KOPT-K1 (cell line): ENCODE measurements at regions not wholly inside any gene's neighbourhood (a gene's known extent, or its start where the extent isn't known, plus 50 kb on each side); places are given as distances from the start of the nearest gene placed in this dataset.
"Not testable (repeated sequence)": the region's sequence is repeated elsewhere in the genome, so short reads cannot be mapped to it uniquely, and the experiment has no call there.

Experiments used
- H3K27ac ChIP-seq: fragments of 200-600 bp; sonication (generic); 2 replicates; pipeline ENCODE4 v1.5.1; 2016; ENCODE audit warnings: antibody characterized with exemption, mild to moderate bottlenecking, low read depth, low read length; ENCODE audit not compliant: poor library complexity, severe bottlenecking
- H3K36me3 ChIP-seq: fragments of 200-600 bp; sonication (generic); 2 replicates; pipeline ENCODE4 v1.5.1; 2017; ENCODE audit warnings: antibody characterized with exemption, mild to moderate bottlenecking, low read length, moderate library complexity; ENCODE audit not compliant: insufficient read depth
- H3K9me3 ChIP-seq: fragments of 200-600 bp; sonication (generic); 2 replicates; pipeline ENCODE4 v1.5.1; 2017; ENCODE audit warnings: antibody characterized with exemption, low read length, mild to moderate bottlenecking; ENCODE audit not compliant: insufficient read depth, poor library complexity, severe bottlenecking

DNA sequence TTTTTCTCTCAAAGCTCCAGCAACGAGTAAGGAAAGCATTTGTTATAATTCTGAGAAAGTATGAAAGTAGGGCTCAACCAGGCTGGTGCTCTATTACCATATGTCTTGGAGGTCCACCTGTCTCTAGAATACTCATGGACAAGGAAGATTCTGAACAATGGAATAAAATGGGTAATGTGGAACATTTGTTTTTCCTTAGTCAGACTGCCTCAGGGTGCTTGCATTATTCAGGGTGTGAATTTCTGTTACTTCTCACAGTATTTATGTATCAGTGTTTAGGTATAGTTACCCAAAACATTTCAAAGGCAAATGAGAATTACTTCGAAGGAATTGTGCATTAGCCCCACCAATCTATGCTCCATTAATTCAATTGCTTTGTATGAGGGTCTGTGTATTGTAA lies 586.2 kb upstream of the CITED2 start:
- Histone ChIP-seq H3K27ac (no peak overlapping the region), H3K9me3 (no peaks in the 10 kb centered on the region), H3K36me3 (no peaks in the 10 kb centered on the region)

DNA sequence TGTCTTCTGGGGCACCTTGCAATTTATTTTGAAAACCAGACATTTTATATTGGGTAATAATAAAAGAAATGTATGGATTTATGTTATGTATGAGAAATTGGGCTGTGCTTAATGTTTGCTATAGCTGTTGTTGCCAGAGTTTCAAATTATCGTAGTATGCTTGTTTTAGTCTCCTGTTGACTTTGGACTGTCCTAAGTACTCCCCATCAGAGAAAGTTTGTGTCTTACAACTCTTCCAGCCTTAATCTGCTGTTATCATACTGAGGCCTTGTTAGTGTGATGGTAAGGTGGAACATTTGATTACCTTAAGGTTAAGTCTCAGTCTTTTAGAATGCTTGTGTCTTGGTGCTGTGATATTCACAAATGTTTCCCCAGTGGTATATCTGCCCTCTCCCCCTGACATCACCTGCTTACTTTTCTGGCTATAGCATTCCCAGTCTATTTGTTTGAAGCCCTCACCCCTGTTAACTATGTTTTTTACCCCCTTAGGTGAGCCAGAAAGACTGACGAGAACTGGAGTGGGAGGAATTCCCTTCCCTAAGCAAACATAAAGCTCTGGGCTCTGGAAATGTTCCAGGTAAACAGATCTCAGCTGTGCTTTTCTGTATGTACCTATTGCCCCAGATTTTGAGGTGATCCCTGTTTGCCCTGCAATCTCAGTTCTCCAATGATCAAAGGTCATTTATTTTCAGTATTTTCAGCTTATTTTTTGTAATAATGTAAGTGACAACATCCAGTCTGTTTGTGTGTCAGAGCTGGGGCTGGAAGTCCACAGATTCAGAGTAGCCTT lies 581.1 kb upstream of the CITED2 start:
- Histone ChIP-seq H3K9me3 (no peaks in the 10 kb centered on the region), H3K36me3 (no peaks in the 10 kb centered on the region), H3K27ac (no peak overlapping the region)

DNA sequence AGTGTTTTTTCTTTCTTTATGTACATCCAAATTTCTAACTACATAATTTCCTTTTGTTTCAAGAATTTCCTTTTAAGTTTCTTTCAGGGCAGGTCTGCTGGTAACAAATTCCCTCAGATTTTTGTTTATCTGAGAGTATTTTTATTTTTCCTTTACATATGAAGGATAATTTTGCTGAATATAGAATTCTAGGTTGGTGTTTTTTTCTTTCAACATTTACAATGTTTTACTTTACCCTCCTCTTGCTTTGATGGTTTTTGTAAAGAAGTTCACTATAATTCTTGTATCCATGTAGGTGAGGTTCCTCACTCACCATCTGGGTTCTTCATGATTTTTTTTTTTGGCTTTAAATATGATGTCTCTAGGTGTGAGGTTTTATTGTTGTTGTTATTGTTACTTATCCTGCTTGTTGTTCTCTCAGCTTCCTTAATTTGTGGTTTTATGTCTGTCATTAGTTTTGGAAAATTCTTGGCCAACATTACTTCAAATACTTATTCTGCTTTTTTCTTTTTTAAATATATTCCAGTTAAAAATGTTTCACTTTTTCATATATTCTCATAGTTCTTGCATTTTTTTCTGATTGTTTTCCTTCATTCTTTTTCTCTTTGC lies 580.1 kb upstream of the CITED2 start:
- no peak overlapping the region for H3K27ac ChIP-seq
- no peaks in the 10 kb centered on the region for H3K9me3 ChIP-seq
- H3K36me3 ChIP-seq: no peaks in the 10 kb centered on the region

DNA sequence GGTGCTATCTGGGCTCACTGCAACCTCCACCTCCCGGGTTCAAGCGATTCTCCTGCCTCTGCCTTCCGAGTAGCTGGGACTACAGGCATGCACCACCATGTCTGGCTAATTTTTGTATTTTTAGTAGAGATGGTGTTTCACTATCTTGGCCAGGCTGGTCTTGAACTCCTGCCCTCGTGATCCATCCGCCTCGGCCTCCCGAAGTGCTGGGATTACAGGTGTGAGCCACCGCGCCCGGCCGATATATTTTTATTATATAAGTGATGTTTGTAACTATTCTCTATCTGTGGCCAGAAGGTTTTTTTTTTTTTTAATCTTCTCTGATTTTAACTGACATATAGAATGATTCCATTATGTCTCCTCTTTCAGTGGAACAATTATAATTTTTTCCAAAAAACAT lies 579.3 kb upstream of the CITED2 start:
- H3K36me3 ChIP-seq, H3K9me3 ChIP-seq, H3K27ac ChIP-seq: not testable (repeated sequence)

DNA sequence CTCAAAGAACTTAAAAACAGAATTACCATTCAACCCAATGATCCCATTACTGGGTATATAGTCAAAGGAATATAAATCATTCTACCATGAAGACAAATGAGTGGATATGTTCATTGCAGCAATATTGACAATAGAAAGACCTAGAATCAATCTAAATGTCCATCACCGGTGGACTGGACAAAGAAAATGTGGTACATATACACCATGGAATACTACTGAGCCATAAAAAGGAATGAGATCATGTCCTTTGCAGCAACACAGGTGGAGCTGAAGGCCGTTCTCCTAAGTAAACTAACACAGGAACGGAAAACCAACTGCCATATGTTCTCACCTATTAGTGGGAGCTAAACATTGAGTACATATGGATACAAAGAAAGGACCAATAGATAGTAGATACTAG lies 576.7 kb upstream of the CITED2 start:
- H3K9me3 ChIP-seq: no peaks in the 10 kb centered on the region
- no peaks in the 10 kb centered on the region for H3K36me3 ChIP-seq
- H3K27ac ChIP-seq: no peak overlapping the region

DNA sequence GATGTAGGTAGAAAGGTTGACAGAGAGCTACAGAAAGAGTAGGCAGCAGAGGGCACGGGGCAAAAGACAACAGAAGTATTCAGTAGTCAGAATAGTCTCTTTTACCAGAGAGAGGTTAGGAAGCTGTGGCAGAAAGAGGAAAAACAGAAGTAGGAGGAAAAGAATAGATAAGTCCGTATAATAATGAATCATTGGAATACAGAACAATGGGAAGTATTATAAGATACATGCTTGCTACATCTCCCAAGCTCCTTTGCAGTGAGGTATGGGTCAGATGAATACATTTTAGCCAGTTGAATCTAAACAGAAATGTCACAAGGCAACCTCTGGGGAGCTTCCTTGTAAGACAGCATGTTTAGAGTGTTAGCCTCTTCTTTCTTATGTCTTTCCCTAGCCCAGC lies 570.5 kb upstream of the CITED2 start:
- no peak overlapping the region for H3K27ac ChIP-seq
- H3K36me3 ChIP-seq: no peaks in the 10 kb centered on the region
- no peaks in the 10 kb centered on the region for H3K9me3 ChIP-seq

DNA sequence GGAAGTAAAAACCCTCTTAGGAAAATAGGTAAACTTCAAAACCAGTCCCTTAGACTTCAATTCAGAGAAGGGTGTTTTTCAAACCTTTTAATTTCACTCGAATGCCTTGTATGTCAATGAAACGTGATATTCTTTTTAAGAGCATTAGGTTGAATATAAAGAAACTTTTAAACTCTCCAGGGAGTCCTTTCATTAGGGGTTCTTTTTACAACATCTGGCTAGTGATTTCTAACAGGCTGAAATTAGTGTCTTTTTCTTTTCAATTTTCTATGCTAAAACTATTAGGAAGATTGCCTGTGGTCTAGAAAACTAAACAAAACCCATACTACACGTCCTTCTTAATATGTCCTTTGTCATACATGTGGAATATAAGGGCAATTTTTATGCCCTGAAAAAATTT lies 569.7 kb upstream of the CITED2 start:
- no peaks in the 10 kb centered on the region for H3K9me3 ChIP-seq
- H3K27ac ChIP-seq: no peak overlapping the region
- no peaks in the 10 kb centered on the region for H3K36me3 ChIP-seq

DNA sequence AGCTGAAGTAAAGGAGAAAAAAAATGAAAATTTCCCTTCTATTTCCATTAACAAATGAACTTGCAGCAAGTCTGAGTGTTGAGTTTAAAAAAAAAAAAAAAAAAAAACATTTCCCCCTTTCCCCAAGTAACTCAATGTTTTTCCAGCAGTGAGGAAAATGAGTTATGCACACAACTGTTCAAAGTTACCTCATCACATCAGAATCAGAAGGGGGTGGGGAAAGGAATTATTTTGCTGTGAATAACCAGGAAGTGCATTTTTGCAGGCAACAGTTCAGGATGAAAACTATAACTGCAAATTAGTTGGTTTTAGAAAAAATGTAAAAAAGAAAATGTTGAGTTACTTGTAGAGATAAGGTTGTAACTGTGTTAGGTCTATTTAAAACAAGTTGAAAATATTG lies 568.9 kb upstream of the CITED2 start:
- Histone ChIP-seq H3K27ac (no peak overlapping the region), H3K9me3 (no peaks in the 10 kb centered on the region), H3K36me3 (no peaks in the 10 kb centered on the region)

DNA sequence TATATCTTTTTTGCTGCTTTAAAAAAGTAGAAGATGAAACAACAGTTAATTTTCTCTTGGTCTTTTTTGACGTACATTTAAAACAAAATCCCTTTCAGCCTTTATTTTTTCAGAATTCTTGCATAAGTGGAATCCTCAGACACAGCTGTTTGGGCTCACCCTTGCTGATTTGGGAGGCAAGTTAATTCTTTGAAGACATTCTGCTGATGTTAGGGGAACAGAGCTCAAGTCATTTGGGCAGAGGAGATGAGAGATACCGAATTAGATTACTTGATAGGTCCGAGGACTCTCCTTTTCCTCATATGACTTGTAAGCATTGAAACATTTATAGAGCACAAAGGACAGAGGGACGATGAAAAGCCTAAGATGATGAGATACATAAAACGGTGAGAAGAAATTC lies 567.9 kb upstream of the CITED2 start:
- Histone ChIP-seq H3K27ac (no peak overlapping the region), H3K9me3 (no peaks in the 10 kb centered on the region), H3K36me3 (no peaks in the 10 kb centered on the region)

DNA sequence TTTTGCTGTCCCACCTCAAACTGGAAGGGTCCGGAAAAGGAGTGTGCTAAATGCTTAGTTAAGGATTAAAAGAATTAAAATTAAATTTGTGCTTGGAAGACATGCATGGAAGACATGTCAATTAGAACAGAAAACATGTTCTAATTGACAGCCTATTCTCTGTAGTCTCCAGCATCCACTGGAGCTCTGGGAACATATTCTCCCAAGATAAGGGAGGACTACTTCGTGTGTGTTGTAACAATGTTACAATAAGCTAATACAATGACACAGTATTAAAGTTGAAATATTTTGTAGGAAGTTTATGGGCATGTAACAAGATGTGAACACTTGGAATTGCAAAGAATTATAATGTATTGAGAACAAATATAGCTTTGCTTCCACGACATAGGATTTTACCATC lies 567.4 kb upstream of the CITED2 start:
- Histone ChIP-seq H3K36me3 (no peaks in the 10 kb centered on the region), H3K9me3 (no peaks in the 10 kb centered on the region), H3K27ac (no peak overlapping the region)

DNA sequence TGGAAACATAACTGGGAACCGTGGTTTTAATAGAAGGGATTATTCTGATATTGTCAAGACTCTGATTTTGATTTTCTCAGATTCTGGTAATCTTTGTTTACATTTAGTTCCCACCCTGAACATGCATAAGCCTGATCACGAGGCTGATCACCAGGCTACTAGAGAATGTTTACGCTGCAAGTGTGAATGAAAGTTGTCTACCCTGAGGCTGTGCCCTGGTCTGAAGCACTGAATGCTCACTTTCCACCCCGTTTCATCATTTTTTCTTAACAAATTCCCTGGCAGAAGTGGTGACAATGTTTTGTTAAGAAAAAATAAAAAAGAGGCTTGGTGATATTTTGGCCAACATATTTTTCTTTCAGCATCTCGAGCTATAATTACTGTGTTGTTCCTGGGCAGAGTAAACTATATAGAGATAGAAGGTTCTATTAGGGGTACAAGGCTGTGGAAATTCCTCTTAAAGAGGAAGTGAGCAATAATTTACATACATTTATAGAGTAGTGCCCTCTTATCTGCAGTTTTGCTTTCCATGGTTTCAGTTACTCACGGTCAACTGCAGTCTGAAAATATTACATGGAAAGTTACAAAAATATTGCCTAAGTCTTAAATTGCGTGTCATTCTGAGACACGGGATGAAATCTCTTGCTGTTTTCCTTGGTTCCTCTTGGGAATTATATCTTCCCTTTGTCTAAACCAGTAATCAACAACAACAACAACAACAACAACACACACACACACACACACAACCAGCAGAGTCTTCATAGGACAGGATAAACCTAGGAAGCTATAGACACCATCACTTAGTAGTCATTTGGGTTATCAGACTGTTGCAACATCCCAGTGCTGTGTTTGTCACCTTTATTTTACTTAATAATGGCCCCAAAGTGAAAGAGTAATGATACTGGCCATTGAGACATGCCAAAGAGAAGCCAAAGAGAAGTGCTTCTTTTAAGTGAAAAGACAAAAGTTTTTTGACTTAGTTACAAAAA lies 566.6 kb upstream of the CITED2 start:
- Histone ChIP-seq H3K27ac (no peak overlapping the region), H3K36me3 (no peaks in the 10 kb centered on the region), H3K9me3 (no peaks in the 10 kb centered on the region)

DNA sequence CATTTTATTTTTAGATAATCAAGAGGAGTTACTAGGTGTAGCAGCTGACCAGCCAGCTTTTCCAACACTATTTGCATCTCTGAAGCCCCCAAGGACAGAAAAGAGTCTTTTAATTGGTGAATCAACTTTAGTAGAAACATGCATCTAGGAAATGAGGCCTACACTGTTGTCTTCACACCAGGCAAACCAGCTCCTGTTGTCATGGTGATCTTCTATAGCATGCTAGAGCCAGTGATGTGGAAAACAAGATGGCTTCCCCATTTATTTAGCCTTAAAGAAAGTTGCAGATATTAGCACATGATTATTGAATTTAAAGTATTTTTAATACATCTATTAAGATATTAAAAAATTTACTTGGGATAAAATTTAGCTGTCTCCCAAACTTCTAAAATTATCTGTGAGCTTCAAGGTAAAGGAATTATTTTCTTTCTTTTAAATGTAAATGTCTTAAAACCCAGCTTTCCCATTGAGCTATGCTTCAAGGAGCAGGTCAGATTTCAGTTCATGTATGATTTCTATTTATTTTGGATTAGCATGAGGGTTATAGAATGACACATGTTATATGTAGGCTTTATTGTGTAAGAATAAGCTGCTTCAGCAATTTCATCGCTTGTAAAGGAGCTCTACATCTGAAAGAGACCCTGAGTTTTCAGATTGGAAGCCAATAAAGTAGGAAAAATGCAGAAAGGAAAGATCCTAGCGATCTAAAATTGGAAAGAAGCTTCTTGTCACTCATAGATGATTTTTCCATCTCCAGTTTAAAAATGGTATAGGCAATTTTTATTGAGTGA lies 564.9 kb upstream of the CITED2 start:
- Histone ChIP-seq H3K9me3 (no peaks in the 10 kb centered on the region), H3K27ac (no peak overlapping the region), H3K36me3 (no peaks in the 10 kb centered on the region)

DNA sequence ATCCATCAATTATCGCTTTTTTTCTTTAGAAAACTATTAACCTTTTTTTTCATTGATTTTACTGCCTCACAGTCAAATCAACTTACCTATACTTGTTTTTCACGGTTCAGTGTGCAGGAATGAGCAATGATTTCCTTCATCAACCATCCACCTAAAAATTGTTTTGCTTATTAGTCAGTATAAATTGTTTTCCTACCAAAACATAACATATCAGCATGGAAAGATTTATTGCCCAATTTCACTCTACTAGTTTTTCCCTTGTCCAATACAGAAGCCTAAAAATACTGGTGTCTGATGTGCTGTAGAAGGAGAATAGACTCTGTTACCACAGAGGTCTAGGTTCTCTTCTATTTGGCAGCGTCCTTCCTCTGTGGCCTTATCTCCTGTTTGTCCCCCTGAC lies 558.2 kb upstream of the CITED2 start:
- no peak overlapping the region for H3K27ac ChIP-seq
- H3K36me3 ChIP-seq: no peaks in the 10 kb centered on the region
- H3K9me3 ChIP-seq: no peaks in the 10 kb centered on the region

DNA sequence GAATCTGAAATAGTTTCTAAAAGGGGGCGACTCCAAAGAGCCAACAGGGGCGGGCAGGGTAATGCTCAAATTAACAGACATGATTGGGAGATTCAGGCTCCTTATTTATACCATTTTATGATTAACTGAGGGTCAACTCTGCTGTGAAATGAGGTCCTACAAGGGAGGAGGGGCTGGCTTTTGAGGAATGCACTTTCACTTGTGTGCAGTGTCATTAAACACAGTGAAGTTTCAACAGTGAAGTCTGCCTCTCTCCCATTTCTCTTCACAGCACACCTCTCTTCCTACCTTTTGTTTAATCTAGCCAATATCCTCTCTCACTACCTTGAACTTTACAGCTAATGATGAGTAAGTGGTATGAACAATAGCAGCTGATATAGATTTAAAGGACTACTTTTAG lies 557.3 kb upstream of the CITED2 start:
- H3K36me3 ChIP-seq: no peaks in the 10 kb centered on the region
- no peak overlapping the region for H3K27ac ChIP-seq
- no peaks in the 10 kb centered on the region for H3K9me3 ChIP-seq
